GM21737 (cell line): ENCODE measurements at regions not wholly inside any gene's neighbourhood (a gene's known extent, or its start where the extent isn't known, plus 50 kb on each side); places are given as distances from the start of the nearest gene placed in this dataset.
"Not testable (repeated sequence)": the region's sequence is repeated elsewhere in the genome, so short reads cannot be mapped to it uniquely, and the experiment has no call there.

Experiments
- ATAC-seq: cut with Tn5 transposase; IDR thresholded peaks from one replicate; pipeline ENCODE4 v1.9.1; 2021; ENCODE audit warnings: mild to moderate bottlenecking, moderate library complexity; ENCODE audit not compliant: unreplicated experiment

DNA sequence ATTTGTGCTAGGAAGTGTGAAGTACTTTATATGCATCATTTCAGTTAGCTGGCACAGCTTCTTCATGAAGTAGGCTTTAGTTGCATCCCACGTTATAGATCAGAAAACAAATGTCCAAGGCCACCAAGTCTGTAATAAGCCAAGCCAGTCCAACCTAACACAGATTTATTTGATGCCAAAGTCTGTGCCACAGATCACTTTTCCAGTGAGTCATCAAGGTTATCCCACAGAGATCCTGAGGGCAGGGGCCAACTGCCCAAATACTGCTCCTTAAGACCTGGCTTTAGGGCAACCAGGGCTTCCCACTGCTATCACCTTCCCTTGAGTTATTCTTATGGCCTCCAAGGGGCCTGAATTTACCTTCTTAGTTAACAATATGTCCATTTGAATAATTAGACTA, 1340.4 kb downstream of the XPNPEP1 start:
- ATAC-seq = no peak

- ATAC-seq = no peak
Measured at GRCh38 chr10:108582387-108582786, 1340.9 kb downstream of the XPNPEP1 start.

GRCh38 chr10:108578258-108578657, 1345.1 kb downstream of the XPNPEP1 start:
- no peak for ATAC-seq

GRCh38 chr10:108574233-108574632, 1349.1 kb downstream of the XPNPEP1 start:
- ATAC-seq = no peak

- no peak for ATAC-seq
Measured at GRCh38 chr10:108568824-108569223, 1354.5 kb downstream of the XPNPEP1 start.

DNA sequence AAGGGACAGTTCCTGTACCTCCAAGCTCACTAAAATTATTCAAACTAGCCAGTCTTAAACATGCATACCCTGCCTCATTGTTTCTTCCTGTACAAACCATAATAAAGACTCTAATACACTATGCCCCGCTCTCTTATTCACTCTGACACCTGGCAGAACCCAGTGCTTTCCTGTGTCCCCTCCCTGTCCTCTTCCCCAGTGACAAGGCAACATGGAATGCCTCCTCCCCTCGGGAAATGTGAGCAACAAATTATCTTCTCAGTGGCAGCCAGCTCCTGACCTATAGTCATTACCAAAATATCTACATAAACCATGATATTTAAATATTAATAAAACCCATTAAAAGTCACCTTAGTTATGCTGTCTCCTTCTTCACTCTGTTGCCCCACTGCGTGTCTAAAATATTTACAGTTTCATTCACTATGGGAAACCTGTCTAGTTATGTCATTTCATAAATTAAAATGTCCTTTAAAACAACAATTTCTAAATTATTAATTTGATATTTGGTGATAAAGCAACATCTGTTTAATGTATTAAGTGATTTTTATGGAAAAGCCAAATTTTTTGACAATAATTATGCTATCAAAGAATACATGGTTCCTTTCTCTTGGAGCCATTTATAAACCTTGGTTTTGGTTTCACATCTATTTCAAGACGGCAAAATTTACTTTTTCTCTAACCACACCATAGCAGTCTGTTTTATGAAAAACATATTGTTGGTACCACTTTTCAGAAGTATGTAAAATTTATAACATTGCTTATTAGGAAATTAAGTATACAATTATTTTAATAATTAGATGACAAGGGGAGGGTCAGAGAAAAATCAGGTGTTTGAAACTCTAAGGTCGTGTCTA, 1355.2 kb downstream of the XPNPEP1 start:
- ATAC-seq = no peak

DNA sequence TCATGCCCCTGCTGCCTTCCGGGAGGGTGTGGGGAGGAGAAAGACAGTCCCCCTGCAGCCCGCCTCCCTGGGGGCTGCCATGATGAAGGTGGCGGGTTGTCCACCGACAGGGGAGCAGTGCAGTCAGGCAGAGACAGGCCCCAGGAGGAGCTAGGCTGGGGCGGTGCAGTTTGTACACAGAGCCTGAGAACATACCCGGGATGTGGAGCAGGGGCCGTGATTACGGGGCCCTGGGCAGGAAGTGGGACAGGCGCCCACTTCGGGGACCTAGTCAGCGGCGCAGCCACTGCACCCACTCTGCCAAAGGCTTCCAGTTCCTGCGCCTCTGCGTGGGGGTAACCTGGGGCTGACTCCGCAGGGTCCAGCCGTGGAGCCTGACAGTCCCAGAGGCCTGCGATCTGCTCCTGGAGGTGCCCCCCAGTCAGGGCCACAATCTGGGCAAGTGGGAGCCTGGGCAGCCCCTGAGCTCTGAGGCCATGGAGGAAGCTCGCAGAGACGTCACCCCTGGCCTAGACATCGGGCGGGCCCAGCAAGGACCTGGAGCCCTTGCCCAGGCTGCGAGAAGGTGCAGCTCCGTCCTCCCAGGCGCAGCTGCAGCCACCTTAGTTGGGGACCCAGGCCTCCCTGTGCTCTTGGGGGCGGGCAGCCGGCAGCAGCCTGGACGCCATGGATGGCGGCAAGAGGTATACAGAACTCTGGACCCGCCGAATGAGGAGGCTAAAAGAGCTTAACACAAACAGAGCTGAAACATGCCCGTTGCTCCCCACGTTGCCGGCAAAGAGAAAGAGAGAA, 1356.8 kb downstream of the XPNPEP1 start:
- ATAC-seq = no peak

DNA sequence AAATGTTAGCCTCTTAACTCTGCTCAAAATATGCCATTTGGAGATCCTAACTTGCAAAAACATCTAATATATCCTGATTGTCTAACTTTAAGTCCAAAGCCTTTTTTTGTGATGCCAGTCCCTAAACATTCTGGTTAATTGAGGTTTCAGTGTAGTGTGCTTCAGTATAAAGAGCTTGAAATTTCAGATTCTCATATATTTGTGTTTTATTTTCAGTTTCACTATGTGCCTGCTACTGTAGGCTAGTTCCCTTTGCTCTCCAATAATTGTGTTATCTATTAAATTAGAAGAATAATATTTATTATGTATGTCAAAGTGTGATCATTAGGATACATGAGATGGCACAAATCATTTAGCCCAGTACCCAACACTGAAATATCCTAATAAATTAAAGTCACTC, 1361.2 kb downstream of the XPNPEP1 start:
- no peak for ATAC-seq

- ATAC-seq = no peak
Measured at GRCh38 chr10:108561649-108562048, 1361.7 kb downstream of the XPNPEP1 start.

DNA sequence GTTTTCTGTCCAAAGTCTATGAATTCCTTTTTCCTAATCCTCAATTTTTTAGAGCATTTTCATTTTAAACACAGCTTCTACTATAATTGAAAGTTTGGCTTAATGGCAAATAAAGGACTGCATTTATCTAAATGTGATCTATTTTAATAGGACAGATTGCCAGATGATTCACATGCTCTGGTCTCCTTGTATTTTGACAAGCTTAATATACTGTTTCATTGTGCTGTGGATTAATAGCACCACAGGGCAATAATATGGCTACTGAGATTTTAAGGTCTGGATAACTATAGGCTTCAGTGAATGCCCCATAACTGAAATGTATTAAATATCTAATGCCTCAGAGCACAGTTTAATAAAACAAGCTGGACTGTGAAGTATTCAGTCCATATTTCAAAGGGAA, 1362.8 kb downstream of the XPNPEP1 start:
- no peak for ATAC-seq

- no peak for ATAC-seq
Measured at GRCh38 chr10:108556186-108556585, 1367.1 kb downstream of the XPNPEP1 start.

DNA sequence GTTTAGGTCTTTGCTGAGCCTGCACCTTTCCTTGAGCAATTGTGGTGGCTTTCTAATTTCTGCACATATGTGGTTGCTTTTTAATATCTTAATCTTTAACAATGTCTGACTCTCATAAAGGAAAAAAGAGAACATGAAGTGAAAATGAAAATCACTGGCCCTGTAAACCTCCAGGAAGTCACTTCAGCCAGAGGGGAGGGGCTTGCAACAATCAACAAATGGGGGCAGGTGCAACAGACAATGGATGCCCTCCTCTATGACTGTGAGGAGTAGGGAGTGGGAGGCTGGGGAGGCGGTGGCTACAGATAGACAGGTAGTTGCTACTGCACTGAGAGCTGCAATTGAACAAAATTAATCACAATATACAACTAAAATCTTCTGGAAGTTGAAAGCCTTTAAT, 1377.4 kb downstream of the XPNPEP1 start:
- peak; percentile 92 for ATAC-seq

DNA sequence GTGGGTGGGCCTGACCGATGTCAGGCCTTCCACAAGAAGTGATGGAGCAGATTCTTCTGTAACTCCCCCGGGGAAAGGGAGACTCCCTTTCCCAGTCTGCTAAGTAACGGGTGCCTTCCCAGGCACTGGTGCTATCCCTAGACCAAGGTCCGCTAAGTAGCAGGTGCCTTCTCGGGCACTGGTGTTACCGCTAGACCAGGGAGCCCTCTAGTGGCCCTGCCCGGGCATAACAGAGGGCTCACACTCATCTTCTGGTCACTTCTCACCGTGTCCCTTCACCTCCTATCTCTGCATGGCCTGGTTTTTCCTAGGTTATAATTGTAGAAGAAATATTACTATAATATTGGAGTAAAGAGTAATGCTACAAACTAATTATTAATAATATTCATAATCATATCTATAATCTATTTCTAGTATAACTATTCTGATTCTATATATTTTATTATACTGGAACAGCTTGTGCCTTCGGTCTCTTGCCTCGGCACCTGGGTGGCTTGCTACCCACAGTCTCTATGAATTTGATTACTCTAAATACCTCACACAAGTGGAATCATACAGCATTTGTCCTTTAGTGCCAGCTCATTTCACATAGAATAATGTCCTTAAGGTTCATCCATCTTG, 1378.7 kb downstream of the XPNPEP1 start:
- peak; percentile 58 for ATAC-seq

- ATAC-seq = not testable (repeated sequence)
Measured at GRCh38 chr10:108533551-108533950, 1369.0 kb upstream of the SORCS1 start.

DNA sequence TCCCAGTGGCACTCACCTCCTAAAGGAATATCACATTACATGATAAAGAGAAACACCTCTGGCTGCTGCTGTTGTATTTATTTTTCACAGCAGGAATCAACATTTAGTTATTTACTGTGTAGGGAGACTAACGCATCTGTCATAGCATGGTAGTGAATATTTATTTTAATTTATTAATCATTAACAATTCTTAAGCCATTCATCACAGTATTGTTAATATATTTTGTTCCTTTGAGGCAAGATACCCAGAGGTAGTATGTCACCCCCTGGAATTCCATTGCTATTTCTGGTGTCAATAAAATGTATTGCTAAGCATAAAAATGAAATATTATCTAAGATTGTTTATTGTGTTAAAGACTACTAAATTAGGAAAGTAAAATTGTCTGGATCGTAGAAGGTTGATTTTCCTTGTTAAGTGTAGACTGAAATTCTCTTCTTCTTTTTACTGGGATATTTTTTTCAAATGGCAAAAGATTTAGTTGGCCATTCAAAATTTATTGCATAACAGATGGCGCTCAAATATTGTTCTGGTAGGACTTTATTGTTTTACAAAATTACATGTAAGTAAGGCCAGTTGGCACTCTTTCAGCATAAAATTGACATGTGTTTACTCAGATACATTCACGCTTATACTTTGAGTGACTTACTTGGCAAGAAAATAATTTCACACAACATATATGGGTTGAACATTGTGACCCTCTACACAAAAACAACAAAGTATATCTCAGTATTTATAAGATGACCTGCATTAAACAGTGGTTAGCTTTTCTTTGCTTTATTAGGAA, 1358.7 kb upstream of the SORCS1 start:
- no peak for ATAC-seq

GRCh38 chr10:108521827-108522492, 1357.5 kb upstream of the SORCS1 start:
- no peak for ATAC-seq

GRCh38 chr10:108515821-108516220, 1351.3 kb upstream of the SORCS1 start:
- ATAC-seq = no peak

DNA sequence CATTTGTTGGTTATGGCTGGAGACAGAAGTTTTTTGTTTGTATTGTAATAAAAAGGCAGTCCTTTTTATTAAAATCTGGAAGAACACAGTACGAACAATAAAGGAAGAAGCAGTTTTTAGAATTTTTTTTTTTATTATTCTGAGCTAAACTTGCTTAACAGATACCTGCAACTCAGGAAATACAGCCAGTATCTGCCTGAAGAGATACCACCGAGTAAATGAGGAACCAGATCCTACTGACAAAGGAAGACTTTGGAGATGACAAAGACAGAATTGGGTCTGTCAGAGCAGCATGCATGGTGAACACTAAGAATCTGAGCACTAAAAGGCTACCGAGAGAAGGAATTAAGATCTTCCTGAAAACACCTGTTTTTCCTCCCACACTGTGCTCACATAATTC, 1335.9 kb upstream of the SORCS1 start:
- ATAC-seq = no peak

DNA sequence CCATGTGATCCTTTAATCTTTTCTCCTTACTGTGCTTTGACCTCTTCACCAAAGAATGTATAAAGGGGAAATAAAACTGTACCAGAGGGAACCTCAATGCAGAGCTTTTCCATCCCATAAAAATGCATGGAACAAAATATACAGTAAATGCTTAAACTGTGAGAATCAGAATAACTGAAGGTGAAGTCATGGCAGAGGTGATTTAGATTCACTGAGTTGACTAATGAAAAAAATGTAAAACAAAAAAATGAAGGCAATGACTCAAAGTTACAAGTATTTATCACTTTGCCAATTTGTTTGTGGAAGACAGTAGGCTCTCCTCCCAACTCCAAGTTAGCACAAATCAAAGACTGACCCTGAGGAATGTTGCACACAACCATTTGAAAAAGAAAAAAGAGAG, 1331.6 kb upstream of the SORCS1 start:
- ATAC-seq = no peak

DNA sequence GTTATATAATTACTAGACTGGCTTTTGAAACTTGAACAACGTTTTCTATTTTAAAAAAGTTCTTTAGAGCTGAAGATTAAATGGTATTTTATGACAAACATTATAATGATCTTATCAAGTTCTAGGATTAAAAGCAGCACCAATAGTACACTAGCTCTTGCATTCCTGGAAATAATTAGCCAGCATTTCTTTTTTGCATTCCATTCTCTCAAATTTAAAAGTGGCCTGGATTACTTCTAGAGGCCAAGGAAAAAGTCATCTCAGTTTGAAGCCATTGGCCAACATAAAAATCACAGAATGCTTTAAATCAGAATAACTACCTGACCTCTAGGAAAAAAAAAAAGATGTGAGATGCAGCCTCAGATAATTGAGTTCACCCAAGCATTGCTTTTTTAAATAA, 1326.4 kb upstream of the SORCS1 start:
- ATAC-seq = no peak
